ENCODE measurements at regions not wholly inside any gene's neighbourhood (a gene's known extent, or its start where the extent isn't known, plus 50 kb on each side); places are given as distances from the start of the nearest gene placed in this dataset.

DNA sequence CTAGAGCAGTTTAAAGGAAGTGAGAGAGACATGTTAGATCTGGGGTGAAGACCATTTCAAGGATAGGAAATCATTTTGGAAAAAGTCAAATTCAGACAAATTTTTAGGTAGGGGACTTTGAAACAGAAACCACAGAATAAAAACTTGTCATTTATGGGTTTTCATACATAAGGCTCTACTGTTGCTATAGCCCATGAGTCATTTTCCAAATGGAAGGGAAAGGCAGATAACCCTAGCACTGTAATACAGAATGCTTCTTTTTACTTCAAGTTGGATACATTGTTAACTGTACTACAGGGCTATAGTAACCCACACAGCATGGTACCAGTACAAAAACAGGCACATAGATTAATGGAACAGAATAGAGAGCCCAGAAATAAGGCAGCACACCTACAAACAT lies 455.4 kb downstream of the EBF1 start:
- TF ChIP-seq CTCF (IDR thresholded peaks at IDR 0.05; ENCODE audit: low read length) (no peak), EZH2 (optimal IDR thresholded peaks at IDR 0.05; ENCODE audit: low read depth, low read length) (no peak)

Data from MM.1S (cell line).